NK-92 treated with Interleukin-12 subunit alpha and Interleukin-12 subunit beta, amount 100 ng/mL, for 24 hours (cell line): ENCODE measurements at regions not wholly inside any gene's neighbourhood (a gene's known extent, or its start where the extent isn't known, plus 50 kb on each side); places are given as distances from the start of the nearest gene placed in this dataset.

Source experiments
- DNase-seq: peaks from one replicate; lab custom pipeline; 2025; lab: John Stamatoyannopoulos, UW

DNA sequence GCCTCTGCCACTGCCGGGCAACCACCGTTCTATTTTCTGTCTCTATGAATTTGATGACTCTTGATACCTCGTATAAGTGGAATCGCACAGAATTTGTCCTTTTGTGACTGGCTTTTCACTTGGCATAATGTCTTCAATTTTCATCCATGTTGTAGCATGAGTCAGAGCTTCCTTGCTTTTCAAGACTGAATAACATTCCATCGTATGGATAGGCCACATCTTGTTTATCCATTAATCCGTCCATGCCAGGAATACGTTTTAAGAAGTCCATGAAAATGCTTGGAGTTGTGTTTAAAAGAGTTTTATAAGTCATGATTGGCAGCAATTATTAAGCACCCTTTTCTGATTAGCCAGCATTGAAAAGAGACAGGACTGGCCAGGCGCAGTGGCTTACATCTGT, 53.6 kb upstream of the CLDN10 start:
- DNase-seq, result no peak

- DNase-seq, result no peak
Observed at GRCh38 chr13:95499811-95500712, 52.5 kb upstream of the CLDN10 start.

DNA sequence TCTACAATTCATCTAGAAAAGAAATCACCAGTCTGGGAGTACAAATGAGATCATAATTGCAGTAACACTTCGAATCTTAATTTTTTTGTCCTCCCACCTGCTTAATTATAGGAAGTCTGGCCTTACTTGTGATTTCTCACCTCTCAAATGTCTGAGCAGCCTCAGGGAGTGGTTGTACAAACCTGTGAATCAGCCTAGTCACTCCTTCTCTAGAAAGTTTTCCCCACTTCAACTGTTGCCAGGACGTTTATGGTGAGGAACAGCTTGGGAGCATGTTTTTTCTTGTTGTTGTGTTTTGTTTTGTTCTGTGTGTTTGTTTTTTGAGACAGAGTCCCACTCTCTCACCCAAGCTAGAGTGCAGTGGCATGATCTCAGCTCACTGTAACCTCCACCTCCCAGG, 50.3 kb upstream of the CLDN10 start:
- DNase-seq, result no peak
